HL-60 (cell line): ENCODE measurements at regions not wholly inside any gene's neighbourhood (a gene's known extent, or its start where the extent isn't known, plus 50 kb on each side); places are given as distances from the start of the nearest gene placed in this dataset.

Experiments
- DNase-seq, 2 experiments: peaks; one replicate each; pipeline ENCODE4 v3.0.0-alpha.2; 2010 to 2020; ENCODE audit warnings: low read depth in 1 of 2, low spot score in 1 of 2
- H3K27ac ChIP-seq: fragments of 250-450 bp; sonication (Bioruptor Pico); replicated peaks from 2 replicates; pipeline ENCODE4 v1.5.1; 2020; ENCODE audit warnings: mild to moderate bottlenecking, moderate library complexity
- H3K27me3 ChIP-seq: fragments of 250-450 bp; sonication (Bioruptor Pico); 2 replicates; pipeline ENCODE4 v1.5.1; 2021; ENCODE audit warnings: mild to moderate bottlenecking, moderate library complexity; ENCODE audit not compliant: insufficient read depth, poor library complexity, severe bottlenecking
- H3K4me3 ChIP-seq: replicated peaks from 2 replicates; pipeline ENCODE4 v1.5.1; 2011; ENCODE audit warnings: mild to moderate bottlenecking, control low read depth, low read length; ENCODE audit not compliant: insufficient read depth
- CTCF ChIP-seq: IDR thresholded peaks from one replicate; pipeline ENCODE4 v1.5.1; 2011; ENCODE audit warnings: low read length, control low read depth, inconsistent platforms; ENCODE audit not compliant: insufficient read depth
- GABPA ChIP-seq: IDR thresholded peaks from 2 replicates; pipeline ENCODE4 v1.6.1; 2012; ENCODE audit warnings: low read depth
- POLR2AphosphoS5 ChIP-seq: IDR thresholded peaks from 2 replicates; pipeline ENCODE4 v1.6.1; 2012; ENCODE audit warnings: low read depth
- REST ChIP-seq: IDR thresholded peaks from 2 replicates; pipeline ENCODE4 v1.6.1; 2012; ENCODE audit warnings: low read depth; ENCODE audit not compliant: insufficient replicate concordance
- SPI1 ChIP-seq: IDR thresholded peaks from 2 replicates; pipeline ENCODE4 v1.6.1; 2012; ENCODE audit warnings: low read depth, mild to moderate bottlenecking, borderline replicate concordance

- Histone ChIP-seq H3K4me3 (no peak overlapping the region), H3K27ac (no peak overlapping the region), H3K27me3 (no peaks in the 10 kb centered on the region)
- TF ChIP-seq CTCF (no peak), REST (no peak), GABPA (no peak), SPI1 (no peak), POLR2AphosphoS5 (no peak)
- no peak for DNase-seq
These were observed 321.0 kb upstream of the RTL1 start for GRCh38 chr14:101224356-101225156.

- no peak for TF ChIP-seq SPI1
- TF ChIP-seq CTCF: no peak
- no peak for TF ChIP-seq POLR2AphosphoS5
- no peak for TF ChIP-seq GABPA
- TF ChIP-seq REST: no peak
- Histone ChIP-seq H3K27ac (no peak overlapping the region), H3K4me3 (no peak overlapping the region), H3K27me3 (no peaks in the 10 kb centered on the region)
- no peak for DNase-seq
These were observed 321.9 kb upstream of the RTL1 start for GRCh38 chr14:101225157-101226152.

GRCh38 chr14:101226265-101226602 is 322.7 kb upstream of the RTL1 start:
- Histone ChIP-seq H3K4me3 (no peak overlapping the region), H3K27me3 (no peaks in the 10 kb centered on the region), H3K27ac (no peak overlapping the region)
- DNase-seq: no peak
- no peak for TF ChIP-seq SPI1

GRCh38 chr14:101226603-101227425 is 323.3 kb upstream of the RTL1 start:
- no peak overlapping the region for H3K27ac ChIP-seq

More at GRCh38 chr14:101226603-101227425, 323.3 kb upstream of the RTL1 start:
- TF ChIP-seq REST: no peak
- no peak for TF ChIP-seq GABPA
- TF ChIP-seq CTCF: no peak
- TF ChIP-seq POLR2AphosphoS5: no peak
- TF ChIP-seq SPI1: no peak
- no peaks in the 10 kb centered on the region for H3K27me3 ChIP-seq
- no peak overlapping the region for H3K4me3 ChIP-seq
- DNase-seq: no peak
